Naive thymus-derived CD4-positive, alpha-beta T cell (primary cell): ENCODE measurements at regions not wholly inside any gene's neighbourhood (a gene's known extent, or its start where the extent isn't known, plus 50 kb on each side); places are given as distances from the start of the nearest gene placed in this dataset.
"Not testable (repeated sequence)": the region's sequence is repeated elsewhere in the genome, so short reads cannot be mapped to it uniquely, and the experiment has no call there.

ENCODE experiments used
- ATAC-seq: fragments of 150-1000 bp; cut with Tn5 transposase; 2 replicates; pipeline ENCODE4 v1.10.0; 2021; ENCODE audit warnings: mild to moderate bottlenecking, moderate library complexity
- CTCF ChIA-PET: fragments of 350-600 bp; sonication (Branson Sonifier 250); formaldehyde crosslinking; loops from one replicate; lab custom pipeline; 2021; ENCODE audit warnings: antibody characterized with exemption; lab: Charles Lee
- POLR2A ChIA-PET: fragments of 350-600 bp; sonication (Branson Sonifier 250); formaldehyde crosslinking; loops from one replicate; lab custom pipeline; 2021; ENCODE audit warnings: antibody characterized with exemption, inconsistent platforms; lab: Charles Lee
- DNase-seq, 9 donors: peaks; one replicate each; pipeline versions ENCODE4 v3.0.0 to v3.0.0-alpha.2; 2020 to 2022; ENCODE audit warnings: mixed read lengths in 1 of 9
- H3K27ac ChIP-seq: one replicate; pipeline ENCODE4 v1.7.0; 2013; ENCODE audit warnings: mild to moderate bottlenecking, low read depth, low read length, moderate library complexity
- H3K27me3 ChIP-seq, 2 donors: one replicate each; pipeline ENCODE4 v1.7.0; 2013; ENCODE audit warnings: low read length in 2 of 2, mild to moderate bottlenecking in 2 of 2, moderate library complexity in 2 of 2; ENCODE audit not compliant: control insufficient read depth in 2 of 2, insufficient read depth in 2 of 2
- H3K36me3 ChIP-seq, 3 experiments: 1 replicate in 2 of 3; 2 replicates in 1 of 3; pipeline ENCODE4 v1.7.0; 2013; ENCODE audit warnings: low read length in 3 of 3, mild to moderate bottlenecking in 3 of 3, moderate library complexity in 1 of 3; ENCODE audit not compliant: insufficient read depth in 3 of 3, control insufficient read depth in 2 of 3
- H3K4me1 ChIP-seq, 2 donors: one replicate each; pipeline ENCODE4 v1.7.0; 2013; ENCODE audit warnings: low read length in 2 of 2, mild to moderate bottlenecking in 2 of 2, moderate library complexity in 1 of 2; ENCODE audit not compliant: control insufficient read depth in 2 of 2, insufficient read depth in 2 of 2
- H3K4me3 ChIP-seq: 2 replicates; pipeline ENCODE4 v1.7.0; 2013; ENCODE audit warnings: mild to moderate bottlenecking, low read length
- H3K9me3 ChIP-seq, 3 experiments: 1 replicate in 2 of 3; 2 replicates in 1 of 3; pipeline ENCODE4 v1.7.0; 2013; ENCODE audit warnings: low read length in 3 of 3; ENCODE audit not compliant: control insufficient read depth in 2 of 3
- H3K27ac Mint-ChIP-seq, 9 donors: one replicate each; pipeline ENCODE4 v1.8.0; 2020 to 2022; ENCODE audit warnings: mixed read lengths in 9 of 9, mild to moderate bottlenecking in 8 of 9, moderate library complexity in 5 of 9, inconsistent platforms in 2 of 9
- H3K27me3 Mint-ChIP-seq, 5 donors: one replicate each; pipeline ENCODE4 v1.8.0; 2021 to 2022; ENCODE audit warnings: mixed read lengths in 5 of 5, mild to moderate bottlenecking in 1 of 5
- H3K36me3 Mint-ChIP-seq, 5 donors: one replicate each; pipeline ENCODE4 v1.8.0; 2020 to 2022; ENCODE audit warnings: mixed read lengths in 5 of 5, mild to moderate bottlenecking in 3 of 5, inconsistent platforms in 1 of 5
- H3K4me1 Mint-ChIP-seq, 7 donors: one replicate each; pipeline ENCODE4 v1.8.0; 2020 to 2022; ENCODE audit warnings: mixed read lengths in 7 of 7, mild to moderate bottlenecking in 3 of 7, inconsistent platforms in 1 of 7
- H3K4me3 Mint-ChIP-seq, 10 donors: one replicate each; pipeline ENCODE4 v1.8.0; 2020 to 2022; ENCODE audit warnings: mild to moderate bottlenecking in 10 of 10, mixed read lengths in 10 of 10, moderate library complexity in 6 of 10, inconsistent platforms in 2 of 10
- H3K9me3 Mint-ChIP-seq, 11 donors: one replicate each; pipeline ENCODE4 v1.8.0; 2020 to 2022; ENCODE audit warnings: mixed read lengths in 11 of 11, mild to moderate bottlenecking in 4 of 11, inconsistent platforms in 1 of 11, moderate library complexity in 1 of 11
- intact Hi-C, 2 donors: fragments of 100-400 bp; cut with micrococcal nuclease; formaldehyde crosslinking; loops; one replicate each; pipeline ENCODE4 v1.15.1; 2023

DNA sequence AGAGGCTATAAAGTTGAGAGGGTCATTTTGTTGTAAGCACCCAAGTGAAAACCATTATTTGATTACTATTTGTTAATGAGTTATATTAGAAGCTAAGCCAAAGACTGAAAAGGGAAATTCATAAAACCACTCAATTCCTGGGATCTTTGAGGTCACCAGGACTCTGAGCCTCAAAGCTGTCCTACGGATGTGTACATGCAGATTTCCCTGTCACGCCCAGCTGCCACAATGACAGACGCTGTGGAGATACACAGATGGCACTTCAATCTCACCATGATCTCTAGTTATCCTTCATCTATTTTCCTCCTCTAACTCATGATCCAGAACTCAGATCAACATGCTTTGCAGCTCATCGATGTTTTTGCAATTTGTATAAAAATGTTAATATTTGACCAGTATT, 403.5 kb upstream of the MIR17HG start:
- Histone ChIP-seq H3K9me3 (peaks cover 0 to 8% (median 0%) of the 10 kb centered on the region in 3 experiments), H3K36me3 (no peaks in the 10 kb centered on the region), H3K27ac (no peak overlapping the region), H3K4me3 (no peak overlapping the region), H3K4me1 (no peaks in the 10 kb centered on the region), H3K27me3 (no peaks in the 10 kb centered on the region)
- Mint-ChIP-seq H3K36me3 (no peaks in the 10 kb centered on the region), H3K27me3 (no peaks in the 10 kb centered on the region), H3K9me3 (peaks cover 1 to 13% (median 6%) of the 10 kb centered on the region in 11 donors), H3K4me1 (no peaks in the 10 kb centered on the region), H3K4me3 (no peak overlapping the region), H3K27ac (no peak overlapping the region)
- POLR2A ChIA-PET: no interaction called here
- CTCF ChIA-PET: interaction anchor here (0.7 kb wide), 1 partner anchor 43 kb away, joined by 4 read pairs; no protein-coding TSS in a partner anchor
- ATAC-seq (no peak), DNase-seq (no peak)
- intact Hi-C loops: no loop called here

DNA sequence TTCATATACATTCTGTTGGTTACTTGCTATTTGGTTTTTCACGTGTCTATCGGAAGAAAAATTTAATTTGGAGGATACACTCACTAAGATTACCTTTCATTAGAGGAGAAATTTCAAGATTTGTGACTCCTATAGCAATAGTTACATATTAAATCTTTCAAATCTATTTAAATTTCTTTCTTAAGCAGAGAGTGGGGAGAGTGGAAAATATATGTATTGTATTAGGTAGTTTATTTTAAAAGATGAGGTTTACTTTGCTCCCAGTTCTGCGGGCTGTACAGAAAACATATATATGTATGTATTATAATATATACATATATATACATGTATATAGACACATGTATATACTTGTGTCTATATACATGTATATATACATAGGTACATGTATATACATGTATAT, 402.3 kb upstream of the MIR17HG start:
- H3K4me1 ChIP-seq, ATAC-seq, H3K27me3 Mint-ChIP-seq, H3K4me1 Mint-ChIP-seq, H3K9me3 ChIP-seq, intact Hi-C loops, CTCF ChIA-PET, DNase-seq, H3K4me3 ChIP-seq, H3K36me3 Mint-ChIP-seq, H3K36me3 ChIP-seq, H3K27ac Mint-ChIP-seq, H3K4me3 Mint-ChIP-seq, H3K27me3 ChIP-seq, POLR2A ChIA-PET, H3K27ac ChIP-seq: not testable (repeated sequence)
- H3K9me3 Mint-ChIP-seq: peaks cover 1 to 18% (median 9%) of the 10 kb centered on the region in 11 donors

GRCh38 chr13:90946125-90946524, 401.4 kb upstream of the MIR17HG start:
- H3K27me3 Mint-ChIP-seq, H3K27ac Mint-ChIP-seq, POLR2A ChIA-PET, H3K36me3 ChIP-seq, H3K27me3 ChIP-seq, H3K4me3 ChIP-seq, DNase-seq, ATAC-seq, H3K9me3 ChIP-seq, CTCF ChIA-PET, H3K4me1 ChIP-seq, intact Hi-C loops, H3K4me3 Mint-ChIP-seq, H3K27ac ChIP-seq, H3K4me1 Mint-ChIP-seq, H3K36me3 Mint-ChIP-seq: not testable (repeated sequence)
- peaks cover 0 to 18% (median 3%) of the 10 kb centered on the region in 11 donors for H3K9me3 Mint-ChIP-seq

GRCh38 chr13:90947976-90948375, 399.5 kb upstream of the MIR17HG start:
- H3K27me3 Mint-ChIP-seq: no peaks in the 10 kb centered on the region
- CTCF ChIA-PET: no interaction called here
- Histone ChIP-seq H3K27me3 (no peaks in the 10 kb centered on the region), H3K9me3 (peaks cover 0 to 8% (median 0%) of the 10 kb centered on the region in 3 experiments), H3K4me1 (no peaks in the 10 kb centered on the region), H3K36me3 (no peaks in the 10 kb centered on the region), H3K27ac (no peak overlapping the region), H3K4me3 (no peak overlapping the region)
- H3K36me3 Mint-ChIP-seq: no peaks in the 10 kb centered on the region
- no peak overlapping the region for H3K4me3 Mint-ChIP-seq
- H3K9me3 Mint-ChIP-seq: peaks cover 0 to 18% (median 2%) of the 10 kb centered on the region in 11 donors
- H3K27ac Mint-ChIP-seq: no peak overlapping the region
- no peaks in the 10 kb centered on the region for H3K4me1 Mint-ChIP-seq
- DNase-seq (no peak), ATAC-seq (no peak)
- intact Hi-C loops: no loop called here
- POLR2A ChIA-PET: no interaction called here

DNA sequence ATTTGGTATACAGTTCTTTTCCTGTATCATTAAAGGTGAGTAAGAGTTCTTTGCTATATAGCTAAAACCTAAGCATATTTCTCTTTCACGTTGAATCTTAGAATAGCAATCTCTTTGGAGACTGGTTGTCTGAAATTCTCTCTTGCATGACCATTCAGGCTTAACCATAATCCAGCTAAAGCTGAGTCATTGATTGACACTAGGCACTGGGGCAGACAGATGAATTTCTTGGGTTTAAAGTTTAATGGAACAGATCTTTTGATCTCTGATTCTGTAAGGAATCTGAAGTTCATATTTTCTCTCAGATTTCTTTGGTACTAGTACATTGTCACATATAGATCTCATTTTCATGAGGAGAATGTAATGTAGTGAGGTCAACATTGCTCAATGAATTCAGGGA, 397.3 kb upstream of the MIR17HG start:
- CTCF ChIA-PET: no interaction called here
- no peaks in the 10 kb centered on the region for H3K36me3 Mint-ChIP-seq
- no peak for DNase-seq

DNA sequence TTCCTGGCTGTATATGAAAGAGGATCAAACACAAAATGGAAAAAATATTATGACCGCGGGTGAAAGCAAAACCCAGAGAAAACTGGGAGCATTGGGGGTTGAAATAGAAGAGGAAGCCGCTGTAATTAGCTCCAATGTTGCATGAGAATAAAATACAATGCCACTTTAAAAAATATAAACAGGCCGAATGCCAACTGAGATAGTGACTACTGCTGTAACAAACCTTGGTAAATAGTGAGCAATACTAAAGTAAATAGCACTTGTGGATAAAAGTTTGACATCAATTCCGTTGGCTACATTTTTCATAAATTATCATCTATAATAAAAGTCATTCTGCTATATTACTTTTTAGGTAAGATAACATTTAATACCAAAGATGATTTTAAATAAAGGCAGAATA, 395.8 kb upstream of the MIR17HG start:
- Mint-ChIP-seq H3K4me3 (no peak overlapping the region), H3K27ac (no peak overlapping the region), H3K4me1 (no peaks in the 10 kb centered on the region), H3K36me3 (no peaks in the 10 kb centered on the region), H3K9me3 (peaks cover 0 to 18% (median 4%) of the 10 kb centered on the region in 11 donors), H3K27me3 (no peaks in the 10 kb centered on the region)
- Histone ChIP-seq H3K27me3 (no peaks in the 10 kb centered on the region), H3K27ac (no peak overlapping the region), H3K36me3 (no peaks in the 10 kb centered on the region), H3K9me3 (peaks cover 0 to 8% (median 0%) of the 10 kb centered on the region in 3 experiments), H3K4me1 (no peaks in the 10 kb centered on the region), H3K4me3 (no peak overlapping the region)
- DNase-seq: no peak
- no peak for ATAC-seq
- ChIA-PET CTCF (no interaction called here), POLR2A (no interaction called here)
- intact Hi-C loops: no loop called here

More for the DNA sequence above, 397.3 kb upstream of the MIR17HG start:
- Mint-ChIP-seq H3K27ac (no peak overlapping the region), H3K4me3 (no peak overlapping the region), H3K27me3 (no peaks in the 10 kb centered on the region), H3K4me1 (no peaks in the 10 kb centered on the region), H3K9me3 (peaks cover 0 to 18% (median 2%) of the 10 kb centered on the region in 11 donors)
- Histone ChIP-seq H3K9me3 (peaks cover 0 to 8% (median 0%) of the 10 kb centered on the region in 3 experiments), H3K27ac (no peak overlapping the region), H3K36me3 (no peaks in the 10 kb centered on the region), H3K4me1 (no peaks in the 10 kb centered on the region), H3K27me3 (no peaks in the 10 kb centered on the region), H3K4me3 (no peak overlapping the region)
- no peak for ATAC-seq
- intact Hi-C loops: no loop called here
- POLR2A ChIA-PET: no interaction called here

- POLR2A ChIA-PET: no interaction called here
- Histone ChIP-seq H3K27me3 (no peaks in the 10 kb centered on the region), H3K27ac (no peak overlapping the region), H3K36me3 (no peaks in the 10 kb centered on the region), H3K9me3 (peaks cover 0 to 8% (median 0%) of the 10 kb centered on the region in 3 experiments), H3K4me3 (no peak overlapping the region), H3K4me1 (no peaks in the 10 kb centered on the region)
- CTCF ChIA-PET: no interaction called here
- Mint-ChIP-seq H3K9me3 (peaks cover 0 to 18% (median 4%) of the 10 kb centered on the region in 11 donors), H3K4me3 (no peak overlapping the region), H3K4me1 (no peaks in the 10 kb centered on the region), H3K27ac (no peak overlapping the region), H3K27me3 (no peaks in the 10 kb centered on the region), H3K36me3 (no peaks in the 10 kb centered on the region)
- intact Hi-C loops: no loop called here
- ATAC-seq (no peak), DNase-seq (no peak)
Observed at GRCh38 chr13:90952326-90952725, 395.2 kb upstream of the MIR17HG start.
